ENCODE measurements at regions not wholly inside any gene's neighbourhood (a gene's known extent, or its start where the extent isn't known, plus 50 kb on each side); places are given as distances from the start of the nearest gene placed in this dataset.
A peak's percentile ranks its signal among the peaks of the same experiment; 100 is the strongest.
"Not testable (repeated sequence)": the region's sequence is repeated elsewhere in the genome, so short reads cannot be mapped to it uniquely, and the experiment has no call there.

GRCh38 chr4:127518046-127518445 lies 114.7 kb upstream of the INTU start:
- H3K4me3 ChIP-seq (ENCODE audit: low read depth, low read length) = no peak overlapping the region
- no peak for DNase-seq (ENCODE audit: low read depth)
- TF ChIP-seq CTCF (conservative IDR thresholded peaks at IDR 0.05; ENCODE audit: low read depth, low read length) = no peak

DNA sequence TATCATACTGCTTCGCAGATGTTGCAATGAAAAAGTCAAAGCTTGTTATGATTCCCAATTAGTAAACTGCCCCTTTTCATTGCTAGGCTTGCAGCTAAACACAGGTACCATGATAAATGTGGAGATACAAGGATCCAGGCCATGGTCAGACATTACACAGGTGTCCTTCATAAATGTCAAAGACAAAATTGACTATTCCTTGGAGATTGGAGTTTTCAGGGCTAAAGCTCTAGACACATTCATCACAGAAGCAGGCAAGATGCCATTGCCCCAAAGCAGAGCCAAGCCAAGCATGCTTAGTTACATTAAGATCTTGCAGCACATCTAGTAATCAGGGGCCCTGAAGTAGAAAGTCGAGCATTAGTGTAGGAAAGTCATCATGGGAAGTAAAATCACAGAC lies 111.3 kb upstream of the INTU start:
- DNase-seq (ENCODE audit: low read depth) = no peak
- TF ChIP-seq CTCF (conservative IDR thresholded peaks at IDR 0.05; ENCODE audit: low read depth, low read length) = no peak
- no peak overlapping the region for H3K4me3 ChIP-seq (ENCODE audit: low read depth, low read length)

DNA sequence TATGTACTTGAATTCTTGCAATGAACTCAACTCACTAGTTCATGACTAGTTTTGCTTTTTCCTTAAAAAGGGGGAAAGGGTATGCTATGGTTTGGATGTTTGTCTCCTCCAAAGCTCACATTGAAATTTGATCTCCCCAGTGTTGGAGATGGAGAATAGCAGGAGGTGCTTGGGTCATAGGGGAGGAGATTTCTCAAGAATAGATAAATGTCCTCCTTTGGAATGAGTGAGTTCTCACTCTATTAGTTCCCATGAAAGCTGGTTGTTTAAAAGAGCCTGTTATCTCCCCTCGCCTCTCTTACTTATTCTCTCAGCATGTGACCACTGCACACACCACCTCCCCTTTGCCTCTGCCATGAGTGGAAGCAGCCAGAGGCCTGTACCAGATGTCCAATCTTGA lies 109.4 kb upstream of the INTU start:
- no peak for DNase-seq (ENCODE audit: low read depth)
- H3K4me3 ChIP-seq (ENCODE audit: low read depth, low read length) = no peak overlapping the region
- TF ChIP-seq CTCF (conservative IDR thresholded peaks at IDR 0.05; ENCODE audit: low read depth, low read length) = no peak

GRCh38 chr4:127525608-127526007 lies 107.1 kb upstream of the INTU start:
- no peak for DNase-seq (ENCODE audit: low read depth)
- no peak overlapping the region for H3K4me3 ChIP-seq (ENCODE audit: low read depth, low read length)
- no peak for TF ChIP-seq CTCF (conservative IDR thresholded peaks at IDR 0.05; ENCODE audit: low read depth, low read length)

DNA sequence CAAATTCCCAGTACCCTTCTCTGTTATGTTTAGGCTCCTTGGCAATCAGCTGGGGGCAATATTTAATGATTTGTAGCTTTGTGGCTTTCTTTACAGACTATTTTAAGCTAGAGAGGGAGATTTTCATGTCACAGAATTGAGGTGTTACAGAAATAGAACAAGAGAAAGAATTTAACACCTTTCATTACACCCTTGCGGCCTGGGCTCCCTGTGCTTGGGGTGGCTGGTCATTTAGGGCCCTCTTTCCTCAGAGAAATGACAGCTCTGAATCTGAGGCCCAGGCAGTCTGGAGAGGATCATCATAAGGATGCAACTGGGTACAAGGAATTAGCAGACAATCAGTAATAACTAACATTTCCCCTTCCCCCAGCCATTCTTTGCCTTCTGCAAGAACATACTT lies 104.5 kb upstream of the INTU start:
- no peak for DNase-seq (ENCODE audit: low read depth)
- TF ChIP-seq CTCF (conservative IDR thresholded peaks at IDR 0.05; ENCODE audit: low read depth, low read length) = no peak
- H3K4me3 ChIP-seq (ENCODE audit: low read depth, low read length) = no peak overlapping the region

DNA sequence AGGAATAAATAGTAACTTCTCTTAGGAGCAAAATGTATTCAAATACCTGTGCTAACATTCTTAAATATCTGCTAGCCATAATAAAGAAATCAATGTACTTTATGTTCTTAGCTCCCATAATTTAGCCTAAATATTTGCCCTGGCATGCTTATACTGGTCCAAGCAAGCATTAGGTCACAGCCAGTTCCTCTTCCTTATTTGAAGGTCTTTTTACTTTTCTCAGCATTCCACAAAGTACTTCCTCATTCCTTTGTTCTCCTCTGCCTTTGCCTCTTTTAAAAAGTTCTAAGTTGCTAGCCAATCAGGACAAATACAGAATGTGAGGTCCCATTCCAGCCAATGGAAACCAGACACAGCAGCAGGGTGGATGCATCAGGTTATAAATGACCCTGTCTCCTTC lies 102.9 kb upstream of the INTU start:
- DNase-seq (ENCODE audit: low read depth); H3K4me3 ChIP-seq (ENCODE audit: low read depth, low read length): not testable (repeated sequence)

- peak; percentile 68 for DNase-seq (ENCODE audit: low read depth)
- no peak overlapping the region for H3K4me3 ChIP-seq (ENCODE audit: low read depth, low read length)
- TF ChIP-seq CTCF (conservative IDR thresholded peaks at IDR 0.05; ENCODE audit: low read depth, low read length) = no peak
Measured at GRCh38 chr4:127533028-127533700, 99.6 kb upstream of the INTU start.
